H7 (cell line): ENCODE measurements at regions not wholly inside any gene's neighbourhood (a gene's known extent, or its start where the extent isn't known, plus 50 kb on each side); places are given as distances from the start of the nearest gene placed in this dataset.

Experiments
- DNase-seq: peaks from one replicate; pipeline ENCODE4 v3.0.0; 2012
- H3K27me3 ChIP-seq: 2 replicates; pipeline ENCODE4 v1.6.0; 2011; ENCODE audit warnings: mild to moderate bottlenecking, low read length; ENCODE audit not compliant: control insufficient read depth, insufficient read depth
- H3K36me3 ChIP-seq: replicated peaks from 2 replicates; pipeline ENCODE4 v1.5.1; 2011; ENCODE audit warnings: low read length; ENCODE audit not compliant: control insufficient read depth, insufficient read depth
- H3K4me3 ChIP-seq: 2 replicates; pipeline ENCODE4 v1.5.1; 2011; ENCODE audit warnings: low read depth, mild to moderate bottlenecking, control low read depth, low read length, moderate library complexity; ENCODE audit not compliant: insufficient read depth

DNA sequence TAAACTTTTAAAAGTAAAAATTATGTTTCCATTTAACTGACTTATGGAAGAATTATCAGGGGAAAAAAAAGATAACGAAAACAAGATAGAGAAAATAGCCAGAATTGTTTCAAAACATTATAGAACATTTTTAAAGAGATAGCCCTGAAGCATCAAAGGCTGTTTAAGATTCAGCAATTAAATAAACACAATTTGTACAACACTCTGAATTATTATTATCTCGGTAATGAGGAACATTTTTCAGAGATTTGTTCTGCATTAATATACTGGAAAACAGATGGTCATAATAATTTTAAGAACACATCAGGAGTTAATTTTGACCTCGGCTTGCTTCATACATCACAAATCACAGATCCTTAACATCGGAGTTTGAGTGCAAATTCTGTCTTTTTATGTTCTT is 643.8 kb downstream of the SORCS1 start:
- no peaks in the 10 kb centered on the region; the same call in 1 of the 2 replicates for H3K27me3 ChIP-seq
- no peak for DNase-seq
- H3K4me3 ChIP-seq, result no peak overlapping the region
- H3K36me3 ChIP-seq, result no peaks in the 10 kb centered on the region

DNA sequence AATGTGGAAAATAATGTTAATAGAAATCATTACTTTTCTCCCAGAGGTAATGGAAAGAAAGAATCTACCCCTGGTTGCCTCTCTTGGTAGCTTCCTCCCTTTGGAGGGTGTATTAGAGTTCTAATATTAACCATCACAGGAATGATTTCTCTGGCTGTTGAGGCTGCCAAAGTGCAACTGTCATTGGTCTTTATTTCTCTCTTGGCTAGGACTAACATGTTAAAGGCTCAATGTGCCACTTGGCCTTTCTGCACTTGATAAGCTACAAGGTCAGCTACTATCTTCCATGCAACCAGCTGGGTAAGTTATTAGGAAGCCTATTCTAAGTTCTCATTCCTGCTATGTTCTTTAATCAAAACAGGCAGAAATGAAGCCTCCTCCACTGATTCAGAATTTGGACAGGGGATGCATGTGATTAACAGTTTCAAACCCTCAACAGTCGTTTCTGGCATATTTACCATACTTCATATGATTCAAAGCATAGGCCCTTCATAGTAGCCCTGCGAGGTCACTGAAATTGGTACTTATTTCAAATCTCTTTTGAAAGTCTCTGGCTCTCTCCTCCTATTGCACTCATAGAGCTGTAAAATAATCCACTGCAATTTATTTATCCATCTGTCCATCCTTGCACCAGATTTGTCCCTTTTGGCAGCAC is 645.0 kb downstream of the SORCS1 start:
- no peak for DNase-seq
- Histone ChIP-seq H3K27me3 (no peaks in the 10 kb centered on the region; the same call in 1 of the 2 replicates), H3K4me3 (no peak overlapping the region), H3K36me3 (no peaks in the 10 kb centered on the region)

DNA sequence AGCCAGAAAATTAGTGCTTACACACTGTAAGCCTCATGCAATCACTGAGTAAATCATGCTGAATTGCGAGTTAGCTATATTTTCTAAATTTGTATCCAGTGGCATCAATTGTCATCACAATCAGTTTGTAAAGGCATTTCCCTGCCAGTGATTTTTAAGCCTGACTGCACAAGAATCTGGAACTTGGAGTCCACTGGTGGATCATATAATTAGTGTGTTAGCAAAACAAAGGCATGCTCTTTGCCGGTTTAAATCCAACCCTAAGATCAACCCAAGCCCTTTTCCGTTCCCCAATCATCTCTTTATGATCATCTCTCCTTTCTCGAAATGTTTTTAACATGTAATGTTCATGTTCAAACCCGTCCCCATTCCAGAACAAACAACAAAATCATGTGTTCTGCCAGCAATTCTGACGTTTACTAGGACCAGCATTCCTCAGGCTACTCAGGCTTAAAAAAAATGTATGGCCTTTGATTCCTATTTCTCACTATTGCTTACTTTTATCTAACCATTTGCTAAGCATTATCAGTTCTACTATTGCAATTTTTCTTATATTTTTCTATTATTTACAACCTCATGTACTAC is 649.2 kb downstream of the SORCS1 start:
- H3K36me3 ChIP-seq, result no peaks in the 10 kb centered on the region

GRCh38 chr10:106513352-106513771 is 651.1 kb downstream of the SORCS1 start:
- Histone ChIP-seq H3K27me3 (no peaks in the 10 kb centered on the region; the same call in 1 of the 2 replicates), H3K4me3 (no peak overlapping the region), H3K36me3 (no peaks in the 10 kb centered on the region)
- no peak for DNase-seq

More for the DNA sequence above, 649.2 kb downstream of the SORCS1 start:
- Histone ChIP-seq H3K4me3 (no peak overlapping the region), H3K27me3 (no peaks in the 10 kb centered on the region; the same call in 1 of the 2 replicates)
- DNase-seq, result no peak

DNA sequence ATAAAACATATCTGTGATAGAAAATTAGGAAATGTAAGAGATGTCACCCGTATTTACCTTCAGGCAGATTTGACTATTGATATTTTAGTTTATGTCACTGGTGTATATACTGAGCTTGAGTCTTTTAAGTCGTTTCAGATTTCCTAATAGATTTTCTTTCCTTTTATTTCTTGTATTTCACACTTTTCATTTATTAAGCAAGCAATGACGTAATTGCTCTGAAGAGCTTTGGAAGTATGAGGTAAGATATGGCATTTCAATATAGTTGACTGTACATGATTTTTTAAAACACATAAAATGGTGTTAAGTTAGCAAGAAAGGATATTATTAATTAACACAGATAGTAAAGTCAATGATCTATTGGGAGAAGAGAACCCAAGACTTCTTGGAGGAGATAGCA is 652.6 kb downstream of the SORCS1 start:
- no peak for DNase-seq
- Histone ChIP-seq H3K36me3 (no peaks in the 10 kb centered on the region), H3K27me3 (no peaks in the 10 kb centered on the region; the same call in 1 of the 2 replicates), H3K4me3 (no peak overlapping the region)

DNA sequence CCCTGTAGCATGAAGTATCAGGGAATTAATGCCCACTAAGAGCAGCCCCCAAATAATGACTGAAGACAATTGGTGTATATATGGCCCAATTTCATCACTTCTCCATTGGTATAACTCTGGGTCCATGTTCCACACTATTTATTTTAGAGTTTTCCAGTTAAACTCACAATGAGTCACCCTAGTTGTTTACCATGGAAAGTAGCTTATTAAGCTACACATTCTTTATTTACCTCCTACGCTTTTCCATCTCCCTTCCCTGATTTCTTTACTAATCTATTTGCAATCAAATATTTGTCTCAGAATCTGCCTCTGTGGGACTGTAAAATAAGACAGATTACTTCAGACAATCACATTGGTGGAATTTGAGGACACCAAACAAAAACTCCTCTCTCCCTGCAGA is 655.6 kb downstream of the SORCS1 start:
- DNase-seq, result no peak
- Histone ChIP-seq H3K36me3 (no peaks in the 10 kb centered on the region), H3K4me3 (no peak overlapping the region), H3K27me3 (no peaks in the 10 kb centered on the region; the same call in 1 of the 2 replicates)

GRCh38 chr10:106506526-106507283 is 657.8 kb downstream of the SORCS1 start:
- Histone ChIP-seq H3K36me3 (no peaks in the 10 kb centered on the region), H3K4me3 (no peak overlapping the region), H3K27me3 (no peaks in the 10 kb centered on the region)
- DNase-seq, result no peak

DNA sequence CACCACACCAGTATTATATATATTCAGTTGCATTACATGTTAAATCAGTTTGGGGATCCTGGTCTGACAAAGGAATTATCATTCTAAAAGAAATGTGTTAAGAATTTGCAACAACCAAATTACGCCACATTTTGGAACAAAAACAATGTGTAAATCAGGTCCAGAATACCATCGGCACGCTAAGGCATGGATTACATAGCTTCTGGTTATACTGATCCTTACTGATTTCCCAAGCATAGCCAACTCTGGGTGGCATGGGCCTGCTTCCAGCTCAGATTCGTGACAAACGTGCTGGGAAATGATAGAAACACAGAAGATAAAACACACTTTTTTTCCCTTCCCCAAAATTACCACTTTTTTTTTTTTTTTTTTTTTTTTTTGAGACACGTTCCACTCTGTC is 660.0 kb downstream of the SORCS1 start:
- Histone ChIP-seq H3K4me3 (no peak overlapping the region), H3K36me3 (no peaks in the 10 kb centered on the region), H3K27me3 (no peaks in the 10 kb centered on the region)
- DNase-seq, result no peak

- no peak overlapping the region for H3K4me3 ChIP-seq
- no peaks in the 10 kb centered on the region for H3K27me3 ChIP-seq
- no peak for DNase-seq
- H3K36me3 ChIP-seq, result no peaks in the 10 kb centered on the region
These were observed 661.9 kb downstream of the SORCS1 start for GRCh38 chr10:106502641-106503040.

GRCh38 chr10:106500925-106501525 is 663.5 kb downstream of the SORCS1 start:
- Histone ChIP-seq H3K36me3 (no peaks in the 10 kb centered on the region), H3K27me3 (no peaks in the 10 kb centered on the region)

DNA sequence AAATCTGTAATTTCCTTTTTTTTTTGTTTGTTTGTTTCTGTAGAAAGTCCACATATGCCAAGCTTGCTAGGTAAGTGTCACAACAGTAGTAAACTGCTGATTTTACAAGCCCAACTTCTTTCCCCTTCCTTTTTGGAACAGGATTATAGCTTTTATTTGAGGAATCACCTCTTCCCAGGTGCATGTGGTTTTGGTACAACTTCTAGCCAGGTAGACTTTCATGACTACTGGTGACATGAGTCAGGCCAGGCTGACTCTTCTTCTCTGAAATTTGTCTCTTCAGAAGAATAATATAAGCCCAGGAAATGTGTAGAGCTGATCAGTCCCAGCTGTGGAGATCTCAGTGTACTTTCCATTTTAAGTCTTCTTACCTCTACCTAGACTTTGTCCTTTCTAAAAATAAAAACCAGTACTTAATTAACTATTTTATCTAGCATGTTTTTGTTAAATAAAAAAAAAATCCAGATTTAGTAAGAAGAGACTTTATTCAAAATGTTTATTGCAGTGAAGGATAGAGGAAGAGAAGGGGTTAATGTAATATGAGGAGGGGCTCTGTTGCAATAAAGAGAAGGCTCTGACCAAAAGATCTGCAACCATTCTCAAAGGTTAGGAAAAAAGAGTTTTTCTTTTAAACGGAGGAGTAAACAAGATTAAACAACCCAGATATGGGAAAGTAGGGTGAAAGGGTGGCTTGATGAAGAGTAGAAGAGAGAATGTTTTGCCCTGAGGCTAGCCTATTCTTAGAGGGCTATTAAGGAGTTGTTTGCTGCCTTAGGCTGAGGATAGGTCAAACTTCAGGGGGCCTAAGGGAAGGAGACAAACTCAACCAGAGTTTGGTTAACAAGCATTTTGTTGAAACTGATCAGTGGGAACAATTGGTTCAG is 664.2 kb downstream of the SORCS1 start:
- Histone ChIP-seq H3K4me3 (no peak overlapping the region), H3K27me3 (no peaks in the 10 kb centered on the region), H3K36me3 (no peaks in the 10 kb centered on the region)
- no peak for DNase-seq

More at GRCh38 chr10:106500925-106501525, 663.5 kb downstream of the SORCS1 start:
- no peak overlapping the region for H3K4me3 ChIP-seq
- no peak for DNase-seq

DNA sequence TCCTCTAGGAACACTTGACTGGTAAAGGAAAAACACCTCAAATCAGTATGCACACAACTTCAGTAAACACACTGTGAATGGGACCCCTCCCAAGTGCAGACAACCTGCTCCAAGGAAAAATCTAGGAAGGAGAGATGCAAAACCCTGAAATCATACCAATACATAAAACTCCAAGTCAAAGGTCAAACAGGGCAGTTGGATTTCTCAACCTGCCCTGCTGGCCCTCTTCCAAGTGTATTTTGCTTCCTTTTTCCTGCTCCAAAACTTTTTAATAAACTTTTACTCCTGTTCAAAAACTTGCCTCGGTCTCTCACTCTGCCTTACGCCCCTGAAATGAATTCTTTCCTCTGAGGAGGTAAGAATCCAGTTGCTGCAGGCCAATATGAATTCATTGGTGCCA is 665.1 kb downstream of the SORCS1 start:
- H3K4me3 ChIP-seq, result no peak overlapping the region
- DNase-seq, result no peak
- H3K36me3 ChIP-seq, result no peaks in the 10 kb centered on the region
- no peaks in the 10 kb centered on the region for H3K27me3 ChIP-seq

GRCh38 chr10:106498675-106499074 is 665.8 kb downstream of the SORCS1 start:
- Histone ChIP-seq H3K4me3 (no peak overlapping the region), H3K27me3 (no peaks in the 10 kb centered on the region), H3K36me3 (no peaks in the 10 kb centered on the region)
- DNase-seq, result no peak

- DNase-seq, result no peak
- no peaks in the 10 kb centered on the region for H3K36me3 ChIP-seq
- H3K4me3 ChIP-seq, result no peak overlapping the region
- no peaks in the 10 kb centered on the region for H3K27me3 ChIP-seq
These were observed 668.6 kb downstream of the SORCS1 start for GRCh38 chr10:106495931-106496330.
